ENCODE measurements at regions not wholly inside any gene's neighbourhood (a gene's known extent, or its start where the extent isn't known, plus 50 kb on each side); places are given as distances from the start of the nearest gene placed in this dataset.

GRCh38 chr6:51352506-51353029 is 533.9 kb downstream of the TFAP2B start:
- H3K9me3 ChIP-seq (ENCODE audit: control insufficient read depth, insufficient read depth, low read depth, low read length) = no peaks in the 10 kb centered on the region
- H3K36me3 ChIP-seq (ENCODE audit: control insufficient read depth in 2 of 2, insufficient read depth in 1 of 2, low read length in 2 of 2) = no peaks in the 10 kb centered on the region
- no peaks in the 10 kb centered on the region for H3K4me1 ChIP-seq (ENCODE audit: control insufficient read depth, insufficient read depth, low read length)
- no peak overlapping the region for H3K27ac ChIP-seq (ENCODE audit: extremely low read depth, low read depth, low read length)
- no peak for TF ChIP-seq ZNF146 (tag by site-specific recombination; IDR thresholded peaks at IDR 0.05)
- TF ChIP-seq ZBTB8A (tag by site-specific recombination; IDR thresholded peaks at IDR 0.05) = no peak
- TF ChIP-seq ZNF707 (tag by site-specific recombination; IDR thresholded peaks at IDR 0.05) = no peak
- no peak for TF ChIP-seq ZNF585B (tag by site-specific recombination; IDR thresholded peaks at IDR 0.05)
- no peak overlapping the region for H3K4me3 ChIP-seq (ENCODE audit: low read depth, low read length)
- ChIA-PET POLR2A (no interaction called here), CTCF (interaction anchor here (0.7 kb wide), 1 partner anchor 14 kb away, joined by 3 read pairs; no protein-coding TSS in a partner anchor)

- no peak overlapping the region for H3K4me3 ChIP-seq (ENCODE audit: low read depth, low read length)
- H3K36me3 ChIP-seq (ENCODE audit: control insufficient read depth in 2 of 2, insufficient read depth in 1 of 2, low read length in 2 of 2) = no peaks in the 10 kb centered on the region
- POLR2A ChIA-PET = no interaction called here
- TF ChIP-seq ZNF266 (tag by site-specific recombination; IDR thresholded peaks at IDR 0.05; ENCODE audit: low read depth) = no peak
- no peak for TF ChIP-seq ZNF398 (tag by site-specific recombination; IDR thresholded peaks at IDR 0.05)
- no peak for TF ChIP-seq HOXD13 (CRISPR knock-in tag; IDR thresholded peaks at IDR 0.05; ENCODE audit: borderline replicate concordance)
- TF ChIP-seq PBX3 (CRISPR knock-in tag; IDR thresholded peaks at IDR 0.05) = no peak
- TF ChIP-seq KLF9 (tag by site-specific recombination; IDR thresholded peaks at IDR 0.05; ENCODE audit: low read depth) = no peak
- no peak for TF ChIP-seq IKZF3 (tag by site-specific recombination; IDR thresholded peaks at IDR 0.05)
- no peak for TF ChIP-seq ZNF624 (tag by site-specific recombination; IDR thresholded peaks at IDR 0.05)
- no peak for TF ChIP-seq ZNF623 (tag by site-specific recombination; IDR thresholded peaks at IDR 0.05)
- no peak overlapping the region for H3K27ac ChIP-seq (ENCODE audit: extremely low read depth, low read depth, low read length)
- H3K4me1 ChIP-seq (ENCODE audit: control insufficient read depth, insufficient read depth, low read length) = no peaks in the 10 kb centered on the region
- H3K9me3 ChIP-seq (ENCODE audit: control insufficient read depth, insufficient read depth, low read depth, low read length) = no peaks in the 10 kb centered on the region
- CTCF ChIA-PET = no interaction called here
Measured at GRCh38 chr6:51360287-51360686, 541.6 kb downstream of the TFAP2B start.

- ChIA-PET CTCF (no interaction called here), POLR2A (no interaction called here)
- TF ChIP-seq HOXA7 (CRISPR knock-in tag; IDR thresholded peaks at IDR 0.05; ENCODE audit: borderline replicate concordance) (no peak), GLI2 (tag by site-specific recombination; IDR thresholded peaks at IDR 0.05; ENCODE audit: borderline replicate concordance, low read depth) (no peak), FEZF1 (tag by site-specific recombination; IDR thresholded peaks at IDR 0.05) (no peak), KLF1 (tag by site-specific recombination; IDR thresholded peaks at IDR 0.05) (no peak), ZNF248 (tag by site-specific recombination; IDR thresholded peaks at IDR 0.05) (no peak), ZNF169 (tag by site-specific recombination; IDR thresholded peaks at IDR 0.05) (no peak), ZNF48 (tag by site-specific recombination; IDR thresholded peaks at IDR 0.05) (no peak), ZNF26 (tag by site-specific recombination; IDR thresholded peaks at IDR 0.05) (no peak), ZBTB8A (tag by site-specific recombination; IDR thresholded peaks at IDR 0.05) (no peak), ZNF221 (tag by site-specific recombination; IDR thresholded peaks at IDR 0.05; ENCODE audit: borderline replicate concordance) (no peak), ZNF600 (tag by site-specific recombination; IDR thresholded peaks at IDR 0.05) (no peak), ZNF544 (tag by site-specific recombination; IDR thresholded peaks at IDR 0.05) (no peak), GFI1B (tag by site-specific recombination; IDR thresholded peaks at IDR 0.05) (no peak)
- no peaks in the 10 kb centered on the region for H3K4me1 ChIP-seq (ENCODE audit: control insufficient read depth, insufficient read depth, low read length)
- no peaks in the 10 kb centered on the region for H3K9me3 ChIP-seq (ENCODE audit: control insufficient read depth, insufficient read depth, low read depth, low read length)
- H3K4me3 ChIP-seq (ENCODE audit: low read depth, low read length) = no peak overlapping the region
- H3K27ac ChIP-seq (ENCODE audit: extremely low read depth, low read depth, low read length) = no peak overlapping the region
- H3K36me3 ChIP-seq (ENCODE audit: control insufficient read depth in 2 of 2, insufficient read depth in 1 of 2, low read length in 2 of 2) = no peaks in the 10 kb centered on the region
Measured at GRCh38 chr6:51365566-51365965, 546.9 kb downstream of the TFAP2B start.

All from HEK293 (cell line).